ENCODE measurements at regions not wholly inside any gene's neighbourhood (a gene's known extent, or its start where the extent isn't known, plus 50 kb on each side); places are given as distances from the start of the nearest gene placed in this dataset.

GRCh38 chr7:54426406-54426805 lies 115.8 kb upstream of the VSTM2A start:
- TF ChIP-seq CTCF (conservative IDR thresholded peaks at IDR 0.05; ENCODE audit: low read depth, low read length) (no peak), BHLHE40 (IDR thresholded peaks at IDR 0.05; ENCODE audit: low read depth, low read length) (no peak), POLR2A (IDR thresholded peaks at IDR 0.05; ENCODE audit: low read depth, low read length) (no peak)
